HFFc6 (cell line): ENCODE measurements at regions not wholly inside any gene's neighbourhood (a gene's known extent, or its start where the extent isn't known, plus 50 kb on each side); places are given as distances from the start of the nearest gene placed in this dataset.

Experiments
- DNase-seq: peaks from one replicate; pipeline ENCODE4 v3.0.0-alpha.2; 2018
- H3K27ac Mint-ChIP-seq: 2 replicates; pipeline ENCODE4 v1.8.0; 2020; ENCODE audit warnings: mild to moderate bottlenecking, mixed read lengths
- H3K27me3 Mint-ChIP-seq: 2 replicates; pipeline ENCODE4 v1.8.0; 2021; ENCODE audit warnings: mild to moderate bottlenecking, moderate library complexity, mixed read lengths; ENCODE audit not compliant: insufficient read depth
- H3K36me3 Mint-ChIP-seq: 2 replicates; pipeline ENCODE4 v1.8.0; 2021; ENCODE audit warnings: low read depth, mixed read lengths
- H3K4me1 Mint-ChIP-seq: 2 replicates; pipeline ENCODE4 v1.8.0; 2020; ENCODE audit warnings: low read depth, mixed read lengths
- H3K4me3 Mint-ChIP-seq: 2 replicates; pipeline ENCODE4 v1.8.0; 2020; ENCODE audit warnings: mild to moderate bottlenecking, moderate library complexity, mixed read lengths
- H3K9me3 Mint-ChIP-seq: 2 replicates; pipeline ENCODE4 v1.8.0; 2020; ENCODE audit warnings: mild to moderate bottlenecking, mixed read lengths
- TF ChIP-seq, protein P1 (sequence below): fragments of 200-600 bp; sonication (generic); IDR thresholded peaks from 2 replicates; pipeline ENCODE4 v1.5.0; 2021; ENCODE audit warnings: antibody characterized with exemption, mild to moderate bottlenecking

GRCh38 chr10:105953056-105953455, 1211.5 kb downstream of the SORCS1 start:
- no peaks in the 10 kb centered on the region; the same call in 1 of the 2 replicates for H3K27me3 Mint-ChIP-seq
- no peaks in the 10 kb centered on the region for H3K36me3 Mint-ChIP-seq
- H3K4me1 Mint-ChIP-seq: peaks cover 16% of the 10 kb centered on the region
- H3K9me3 Mint-ChIP-seq: no peaks in the 10 kb centered on the region
- TF ChIP-seq, protein P1, sequence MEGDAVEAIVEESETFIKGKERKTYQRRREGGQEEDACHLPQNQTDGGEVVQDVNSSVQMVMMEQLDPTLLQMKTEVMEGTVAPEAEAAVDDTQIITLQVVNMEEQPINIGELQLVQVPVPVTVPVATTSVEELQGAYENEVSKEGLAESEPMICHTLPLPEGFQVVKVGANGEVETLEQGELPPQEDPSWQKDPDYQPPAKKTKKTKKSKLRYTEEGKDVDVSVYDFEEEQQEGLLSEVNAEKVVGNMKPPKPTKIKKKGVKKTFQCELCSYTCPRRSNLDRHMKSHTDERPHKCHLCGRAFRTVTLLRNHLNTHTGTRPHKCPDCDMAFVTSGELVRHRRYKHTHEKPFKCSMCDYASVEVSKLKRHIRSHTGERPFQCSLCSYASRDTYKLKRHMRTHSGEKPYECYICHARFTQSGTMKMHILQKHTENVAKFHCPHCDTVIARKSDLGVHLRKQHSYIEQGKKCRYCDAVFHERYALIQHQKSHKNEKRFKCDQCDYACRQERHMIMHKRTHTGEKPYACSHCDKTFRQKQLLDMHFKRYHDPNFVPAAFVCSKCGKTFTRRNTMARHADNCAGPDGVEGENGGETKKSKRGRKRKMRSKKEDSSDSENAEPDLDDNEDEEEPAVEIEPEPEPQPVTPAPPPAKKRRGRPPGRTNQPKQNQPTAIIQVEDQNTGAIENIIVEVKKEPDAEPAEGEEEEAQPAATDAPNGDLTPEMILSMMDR: no peak
- no peak for DNase-seq
- peak overlapping the region; percentile 60; the same call in 1 of the 2 replicates for H3K4me3 Mint-ChIP-seq
- peak overlapping the region; percentile 24 for H3K27ac Mint-ChIP-seq

DNA sequence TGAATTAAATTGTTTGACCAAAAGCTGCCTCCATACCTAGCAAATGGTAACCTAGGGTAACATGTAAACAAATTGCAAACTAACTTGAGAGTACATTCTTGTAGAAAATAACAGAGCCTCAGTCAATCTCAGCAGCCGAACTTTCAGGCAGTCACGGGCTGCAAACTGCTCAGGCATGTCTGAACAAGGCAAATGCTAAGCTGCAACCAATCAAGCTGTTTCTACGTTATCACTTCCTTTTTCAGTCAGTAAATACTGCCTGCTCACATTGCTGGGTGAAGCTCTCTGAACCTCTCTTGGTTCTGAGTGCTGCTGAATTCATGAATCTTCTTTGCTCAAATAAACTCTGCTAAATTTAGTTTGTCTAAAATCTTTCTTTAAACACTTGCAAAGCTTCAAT, 1212.4 kb downstream of the SORCS1 start:
- TF ChIP-seq, protein P1: no peak
- no peaks in the 10 kb centered on the region for H3K36me3 Mint-ChIP-seq
- peak overlapping the region; percentile 64 for H3K27ac Mint-ChIP-seq
- no peaks in the 10 kb centered on the region for H3K9me3 Mint-ChIP-seq
- peak overlapping the region; percentile 60 for H3K4me3 Mint-ChIP-seq
- H3K4me1 Mint-ChIP-seq: peaks cover 16% of the 10 kb centered on the region
- peak; percentile 52 for DNase-seq
- H3K27me3 Mint-ChIP-seq: no peaks in the 10 kb centered on the region; the same call in 1 of the 2 replicates

DNA sequence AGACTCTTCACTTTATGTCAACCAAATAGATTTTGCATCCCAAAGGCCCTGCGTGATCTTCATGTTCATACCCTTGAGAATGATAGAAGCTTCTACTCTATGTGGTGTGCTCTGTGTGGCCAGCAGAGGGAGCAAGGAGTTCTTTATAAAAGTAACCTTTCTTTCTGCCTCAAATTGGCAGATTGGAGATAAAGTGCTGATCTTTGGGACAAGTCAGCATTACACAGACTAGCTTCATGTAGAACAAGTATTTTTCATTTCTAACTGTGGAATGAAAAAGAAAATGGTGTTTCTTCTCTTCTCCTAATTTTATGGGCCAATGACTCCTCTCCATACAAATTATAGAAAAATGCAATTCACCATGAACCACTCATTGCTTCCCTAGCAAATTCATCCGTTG, 1214.1 kb downstream of the SORCS1 start:
- Mint-ChIP-seq H3K4me1 (peaks cover 16% of the 10 kb centered on the region), H3K27ac (no peak overlapping the region), H3K4me3 (no peak overlapping the region), H3K36me3 (no peaks in the 10 kb centered on the region), H3K27me3 (no peaks in the 10 kb centered on the region; the same call in 1 of the 2 replicates), H3K9me3 (no peaks in the 10 kb centered on the region)
- peak; percentile 30 for DNase-seq
- TF ChIP-seq, protein P1: peak; percentile 89

DNA sequence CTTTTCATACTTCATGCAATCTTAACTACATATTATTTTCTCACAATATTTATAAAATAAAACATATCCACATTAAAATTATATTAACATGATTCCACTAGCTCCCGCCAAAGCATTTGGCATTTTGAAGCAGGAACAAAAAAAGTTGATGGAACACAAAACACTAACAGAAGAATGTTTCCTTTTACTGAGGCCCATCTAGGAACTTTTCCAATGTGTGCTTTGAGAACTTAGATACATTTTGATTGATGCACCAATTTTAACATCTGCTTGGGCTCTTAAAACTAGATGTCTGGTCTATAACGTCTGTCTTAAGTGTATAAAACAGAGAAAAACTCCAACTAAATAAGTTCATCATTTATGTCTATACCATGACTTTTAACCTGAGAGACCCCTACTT, 1214.8 kb downstream of the SORCS1 start:
- no peak for DNase-seq
- H3K9me3 Mint-ChIP-seq: no peaks in the 10 kb centered on the region
- no peak overlapping the region for H3K4me3 Mint-ChIP-seq
- peaks cover 16% of the 10 kb centered on the region for H3K4me1 Mint-ChIP-seq
- H3K27ac Mint-ChIP-seq: no peak overlapping the region
- no peaks in the 10 kb centered on the region for H3K27me3 Mint-ChIP-seq
- H3K36me3 Mint-ChIP-seq: no peaks in the 10 kb centered on the region
- TF ChIP-seq, protein P1: no peak

- TF ChIP-seq, protein P1: no peak
- Mint-ChIP-seq H3K36me3 (no peaks in the 10 kb centered on the region), H3K27ac (no peak overlapping the region), H3K4me3 (no peak overlapping the region), H3K27me3 (no peaks in the 10 kb centered on the region; the same call in 1 of the 2 replicates), H3K4me1 (no peaks in the 10 kb centered on the region), H3K9me3 (peaks cover 58% of the 10 kb centered on the region)
- no peak for DNase-seq
Observed at GRCh38 chr10:105925045-105925785, 1239.3 kb downstream of the SORCS1 start.
